Hematopoietic multipotent progenitor cell treated with erythropoietin and hydrocortisone succinate and interleukin-3 and kit ligand, for 15 days (in vitro differentiated cells): ENCODE measurements at regions not wholly inside any gene's neighbourhood (a gene's known extent, or its start where the extent isn't known, plus 50 kb on each side); places are given as distances from the start of the nearest gene placed in this dataset.

Experiments used
- DNase-seq: peaks from one replicate; pipeline ENCODE4 v3.0.0-alpha.2; 2015; ENCODE audit warnings: low spot score

DNA sequence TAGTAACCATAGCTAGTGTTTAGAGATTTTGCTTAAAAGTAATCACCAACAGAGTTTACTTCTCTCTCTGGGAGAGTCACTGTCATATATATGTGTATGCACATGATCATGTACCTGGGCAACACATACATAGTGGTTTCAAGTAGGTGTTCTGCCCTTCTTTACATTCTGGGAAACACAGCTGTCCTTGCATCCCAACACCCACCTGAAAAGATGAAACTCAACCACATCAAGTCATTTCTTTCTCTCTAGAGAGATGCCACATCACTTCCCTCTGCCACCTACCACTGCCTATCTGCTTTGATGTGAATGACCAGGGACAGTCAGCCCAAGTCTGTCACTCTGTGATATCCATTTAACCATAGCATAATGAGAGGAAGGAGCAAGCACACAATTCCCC lies 155.8 kb upstream of the GADL1 start:
- DNase-seq: no peak

DNA sequence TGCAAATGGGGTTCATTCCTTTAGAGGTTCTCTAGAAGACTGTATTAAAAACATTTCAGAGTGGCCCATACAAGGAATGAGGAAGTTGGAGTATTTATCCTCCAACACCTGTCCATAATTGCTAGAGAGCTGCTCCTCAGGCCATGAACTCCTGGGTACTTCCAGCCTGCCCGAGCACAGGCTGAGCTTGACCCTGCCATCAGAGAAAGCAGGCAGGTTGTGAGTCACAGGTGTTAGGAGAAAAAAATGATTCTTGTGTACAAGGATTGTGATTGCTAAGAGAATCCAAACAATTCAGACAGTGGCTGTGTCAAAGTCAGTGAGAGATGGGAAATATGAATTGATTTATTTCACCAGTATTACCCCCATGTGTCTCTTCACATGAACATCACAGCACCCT lies 156.8 kb upstream of the GADL1 start:
- DNase-seq: no peak

DNA sequence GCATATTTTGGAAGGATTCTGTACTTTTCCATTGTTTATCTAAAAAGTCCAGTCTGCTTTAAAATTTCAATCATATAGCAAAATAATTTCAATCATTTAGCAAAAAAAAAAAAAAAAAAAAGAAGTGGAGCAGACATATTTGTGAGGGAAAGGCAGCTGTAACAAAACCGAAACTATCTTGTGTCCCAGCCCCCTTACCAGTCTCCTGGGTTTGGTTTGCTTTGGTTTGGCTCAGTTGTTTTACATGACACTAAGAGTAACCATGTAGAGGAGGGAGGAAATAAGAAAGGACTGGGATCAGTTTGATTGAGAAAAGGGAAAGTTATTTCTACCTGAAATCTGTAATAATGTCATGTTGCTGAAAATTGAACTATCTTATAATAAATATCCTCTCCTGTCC lies 158.8 kb upstream of the GADL1 start:
- no peak for DNase-seq

DNA sequence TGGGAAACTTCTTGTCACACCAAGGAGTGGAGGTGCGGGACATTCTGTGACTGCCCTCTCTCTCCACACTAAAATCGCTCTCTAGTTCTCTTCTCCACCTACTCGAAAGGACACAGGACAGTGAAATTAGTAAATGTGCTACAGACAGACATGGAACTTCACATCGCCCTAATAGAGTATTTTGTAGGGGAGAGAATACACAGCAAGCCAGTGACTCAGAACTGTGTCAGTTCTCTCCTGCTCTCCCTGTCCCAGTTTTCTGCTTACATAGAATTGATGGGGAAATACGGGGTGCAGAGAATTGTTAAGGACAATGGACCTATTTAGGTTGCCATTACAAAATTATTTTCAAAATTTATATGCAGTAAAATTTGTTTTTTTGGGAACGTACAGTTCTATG lies 159.6 kb upstream of the GADL1 start:
- DNase-seq: no peak

DNA sequence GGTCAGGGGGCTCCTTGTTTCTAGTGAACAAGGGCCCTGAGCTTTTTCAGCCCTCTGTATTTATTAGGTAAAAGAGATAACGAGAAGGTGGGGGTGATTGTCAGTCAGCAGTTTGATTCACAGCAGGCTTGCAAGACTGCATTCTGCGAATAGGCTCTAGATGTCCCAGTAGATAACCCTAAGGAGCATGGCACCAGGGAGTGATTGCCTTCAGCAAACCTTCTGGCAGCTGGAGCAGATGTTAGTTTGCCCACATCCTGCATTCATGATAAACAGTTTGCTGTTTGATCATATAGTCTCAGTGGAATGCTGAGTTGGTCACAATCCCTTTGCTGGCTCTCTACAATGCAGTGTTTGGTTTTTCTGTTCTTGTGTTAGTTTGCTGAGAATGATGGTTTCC lies 161.3 kb upstream of the GADL1 start:
- DNase-seq: no peak

DNA sequence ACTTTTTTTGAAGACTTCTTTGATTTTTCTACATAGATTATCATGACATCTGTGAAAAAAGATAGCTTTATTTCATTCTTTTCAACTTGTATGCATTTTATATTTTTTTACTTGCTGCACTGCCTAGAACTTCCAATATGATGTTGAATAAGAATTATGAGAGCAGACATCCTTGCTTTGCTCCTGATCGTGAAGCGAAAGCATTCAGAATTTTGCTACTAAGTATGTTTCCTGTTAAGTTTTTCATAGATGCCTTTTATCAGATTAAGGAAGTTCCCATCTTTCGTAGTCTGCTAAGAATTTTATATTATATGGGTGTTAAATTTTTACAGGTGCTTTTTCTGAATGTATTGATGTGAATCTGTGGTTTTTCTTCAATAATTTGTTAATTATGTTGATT lies 163.4 kb upstream of the GADL1 start:
- no peak for DNase-seq

DNA sequence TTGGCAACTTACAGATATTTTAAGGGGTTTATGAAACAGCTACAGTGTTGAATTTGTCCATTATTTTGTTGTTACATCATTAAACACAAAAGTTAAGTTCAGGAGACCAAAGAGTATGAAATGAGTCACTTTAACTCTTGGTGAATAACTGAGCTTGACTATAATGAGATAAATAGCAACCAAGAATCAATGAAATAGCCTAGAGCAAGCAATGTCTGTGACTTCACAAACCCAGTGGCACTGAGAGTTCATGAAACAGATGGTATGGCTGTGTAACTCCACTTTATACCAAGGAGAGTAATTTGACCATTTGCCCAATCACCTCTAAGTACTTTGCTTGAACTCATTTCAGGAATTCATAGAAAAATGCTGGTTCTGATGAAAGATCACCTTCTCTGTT lies 169.6 kb upstream of the GADL1 start:
- no peak for DNase-seq

DNA sequence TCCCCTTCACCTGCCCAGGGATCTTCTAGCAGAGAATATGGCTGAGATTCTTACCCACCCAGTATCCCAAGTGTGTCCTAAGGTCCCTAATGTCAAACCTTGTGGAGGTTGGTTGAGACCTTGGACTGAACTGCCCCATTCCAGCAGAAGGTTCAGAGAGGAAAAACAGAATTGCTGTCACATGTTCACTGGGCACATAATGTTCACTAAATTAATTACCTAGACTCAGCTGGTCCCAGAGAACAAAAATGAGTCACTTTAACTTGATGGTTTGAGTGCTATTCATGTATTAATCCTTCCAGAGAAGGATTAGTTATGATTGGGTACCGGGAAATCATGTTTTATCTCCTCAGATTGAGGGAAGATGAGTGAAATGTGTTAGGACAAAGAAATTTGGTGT lies 171.3 kb upstream of the GADL1 start:
- DNase-seq: no peak

DNA sequence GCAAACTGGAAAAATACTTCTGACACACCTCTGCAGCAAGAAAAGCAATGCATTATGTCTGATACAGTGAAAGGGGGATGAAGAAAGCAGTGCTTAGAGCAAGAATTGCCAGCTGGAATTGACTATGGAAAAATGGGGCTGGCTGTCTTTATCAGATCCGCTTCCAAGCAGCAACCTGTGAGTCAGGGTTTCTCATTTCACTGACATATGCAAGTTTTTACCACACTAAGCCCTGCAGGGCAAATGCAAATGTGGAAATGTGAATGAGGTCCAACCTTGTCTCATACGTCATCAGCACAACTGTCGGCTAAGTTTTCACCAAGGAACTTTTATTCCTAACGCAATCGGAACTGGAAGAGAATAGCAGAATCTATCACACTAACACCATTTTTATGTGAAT lies 172.5 kb upstream of the GADL1 start:
- no peak for DNase-seq

DNA sequence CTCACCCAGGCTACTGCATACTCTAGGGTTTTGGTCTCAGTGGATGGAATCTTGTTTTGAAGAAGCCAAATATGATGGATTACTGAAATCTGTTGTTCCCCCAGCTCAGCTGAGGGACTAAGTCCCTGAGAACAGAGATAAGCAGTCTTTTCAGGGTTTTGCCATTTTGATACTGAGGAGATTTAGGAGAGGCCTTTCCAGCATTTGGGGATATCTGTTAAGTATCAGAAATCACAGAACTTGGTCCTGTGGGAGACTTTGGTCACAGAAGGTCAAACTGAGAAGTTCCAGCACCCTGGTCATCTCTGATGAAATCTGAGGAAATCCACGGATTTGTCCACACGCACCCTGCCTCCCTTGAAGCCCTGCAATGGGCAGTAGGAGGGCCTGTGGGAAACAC lies 181.0 kb upstream of the GADL1 start:
- DNase-seq: no peak

DNA sequence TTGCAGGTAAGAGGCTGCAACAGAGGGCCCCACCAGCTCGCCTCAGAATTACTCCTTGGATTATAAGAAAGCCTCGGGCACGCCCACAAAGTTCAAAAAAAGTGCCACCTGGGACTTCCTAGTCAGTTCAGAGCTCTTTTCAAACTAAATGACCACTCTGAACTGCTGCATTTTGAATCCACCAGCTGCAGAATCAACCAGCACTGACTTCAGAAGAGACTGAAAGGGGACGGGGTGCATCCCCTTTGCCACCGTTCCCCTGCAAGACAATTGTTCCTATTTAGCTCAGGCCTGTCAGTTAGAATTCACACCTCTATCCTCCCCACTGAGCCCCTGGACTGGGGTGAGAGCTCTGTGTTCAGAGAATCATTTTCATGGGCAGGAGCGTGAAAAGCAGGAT lies 181.4 kb upstream of the GADL1 start:
- no peak for DNase-seq

DNA sequence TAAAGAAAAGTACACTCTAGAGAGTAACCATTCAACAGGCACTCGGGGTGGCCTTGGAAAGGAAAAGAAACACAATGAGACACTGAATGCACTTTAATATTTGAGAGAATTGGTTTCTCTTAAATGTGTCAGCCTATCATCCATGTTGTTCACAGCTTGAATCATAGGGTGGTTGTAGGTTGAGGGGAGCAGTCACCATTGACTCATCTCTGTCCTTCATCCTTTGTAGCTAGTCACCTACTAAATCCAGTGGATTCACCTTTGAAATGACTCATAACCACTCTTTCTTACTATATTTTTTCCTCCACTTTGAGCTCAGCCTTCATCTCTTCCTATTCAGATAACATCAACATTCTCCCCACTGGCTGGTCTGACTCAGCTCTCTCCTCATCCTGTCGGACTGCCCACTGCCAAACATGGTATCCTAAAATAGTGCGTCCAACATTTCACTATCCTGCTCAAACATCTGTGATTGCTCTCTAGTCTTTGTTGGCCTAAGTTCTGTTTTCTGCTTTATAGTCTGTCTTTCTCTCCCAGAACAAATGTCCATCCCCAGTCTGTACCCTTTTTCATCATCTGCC lies 182.7 kb upstream of the GADL1 start:
- DNase-seq: no peak

DNA sequence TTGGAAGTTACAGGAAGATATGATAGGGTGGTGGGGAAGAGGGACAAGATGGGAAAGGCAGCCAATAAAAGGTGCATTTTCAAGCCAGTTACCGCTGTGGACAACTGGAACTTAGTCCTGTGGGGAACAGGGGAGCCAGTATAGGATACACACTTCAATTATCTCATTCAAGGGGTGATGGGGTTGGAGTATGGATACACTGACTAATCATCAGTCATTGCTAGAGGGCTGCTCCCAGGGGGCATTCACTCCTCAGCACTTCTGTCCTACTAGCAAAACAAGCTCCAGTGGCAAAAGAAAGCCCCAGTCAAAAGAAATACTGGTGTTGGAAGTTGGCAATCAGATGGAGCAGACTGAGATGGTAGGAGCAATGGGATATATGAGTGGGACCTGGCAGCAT lies 183.4 kb upstream of the GADL1 start:
- DNase-seq: no peak

DNA sequence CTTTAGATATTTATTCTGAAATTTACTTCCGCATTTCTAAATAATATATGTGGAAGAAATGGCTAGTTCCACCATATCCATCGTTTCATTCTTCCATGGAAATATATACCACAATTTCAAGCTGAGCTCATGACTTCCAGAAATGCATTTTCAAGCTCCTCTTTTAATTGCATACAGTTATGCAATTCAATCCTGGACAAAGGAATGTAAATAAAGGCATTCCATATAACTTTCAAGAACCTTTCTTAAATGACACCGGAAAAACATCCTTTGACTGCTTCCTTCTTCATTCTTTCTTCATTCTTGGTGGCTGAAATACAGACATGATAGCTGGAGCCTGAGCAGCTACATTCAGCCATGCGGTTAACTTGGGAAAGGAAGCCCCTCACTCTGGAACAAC lies 185.2 kb upstream of the GADL1 start:
- no peak for DNase-seq

DNA sequence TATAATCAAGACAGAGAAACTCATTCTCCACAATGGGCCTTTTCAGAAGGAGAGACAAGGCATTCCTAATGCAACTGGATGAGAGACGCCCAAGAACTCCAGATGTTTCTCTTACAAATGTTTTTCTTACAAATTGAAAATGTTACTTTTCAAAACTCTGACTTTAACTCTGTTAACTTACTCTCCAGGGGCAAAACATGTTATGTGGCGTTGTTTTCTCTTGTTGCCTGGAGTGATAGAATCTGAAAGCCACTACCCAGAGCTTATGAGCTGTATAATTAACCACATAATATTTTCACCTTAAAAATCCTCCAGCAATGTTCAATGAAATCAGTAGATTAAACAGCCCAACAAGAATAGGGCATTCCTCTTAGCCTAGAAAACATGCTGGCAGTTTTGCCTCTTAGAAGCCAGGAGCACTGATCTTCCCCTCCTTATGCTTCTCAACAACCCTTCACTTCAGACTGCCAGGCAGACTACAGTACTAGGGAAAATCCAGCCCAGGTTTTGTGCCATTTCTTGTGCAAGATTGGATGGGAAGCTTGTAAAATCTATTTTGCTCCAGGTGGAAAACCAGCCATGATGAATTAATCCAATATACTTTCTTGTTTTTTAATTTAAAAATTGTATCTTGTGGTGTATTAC lies 186.7 kb upstream of the GADL1 start:
- DNase-seq: no peak

DNA sequence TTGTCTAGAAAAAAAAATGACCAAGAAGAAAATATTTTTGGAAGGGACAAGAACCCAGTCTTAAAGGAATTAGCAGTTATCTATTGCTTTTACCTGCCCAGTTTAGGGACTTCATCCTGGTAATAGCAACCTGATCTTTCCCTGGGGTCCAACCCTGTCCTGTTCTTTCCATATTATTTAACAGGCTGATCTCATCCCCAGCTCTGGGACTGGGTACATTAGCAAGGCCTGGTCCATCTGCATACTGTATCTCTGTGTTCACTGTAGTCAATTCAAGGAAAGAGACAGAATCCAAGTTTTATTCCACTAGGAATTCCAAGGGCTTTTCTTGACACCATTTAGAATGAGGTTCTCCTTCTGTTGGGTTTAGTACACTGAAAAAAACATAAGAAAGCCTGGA lies 191.7 kb upstream of the GADL1 start:
- no peak for DNase-seq

DNA sequence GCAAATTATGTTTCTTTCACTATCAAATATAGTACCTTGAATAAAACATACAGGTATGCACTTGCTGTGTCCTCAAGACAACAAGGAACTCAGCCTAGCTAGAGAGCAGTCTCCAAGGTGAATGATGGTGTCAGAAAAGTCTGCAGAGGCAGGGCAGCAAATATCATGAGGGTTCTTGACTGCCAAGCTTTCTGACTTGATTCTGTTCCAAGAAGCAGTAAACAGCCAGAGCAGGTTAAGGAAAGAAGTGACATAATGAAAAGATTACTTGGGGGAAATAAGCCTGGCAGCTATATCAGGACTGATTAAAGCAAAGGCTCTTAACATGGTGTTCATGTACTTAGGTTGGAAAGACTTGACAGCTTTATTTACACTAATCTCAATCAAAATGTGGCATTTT lies 192.2 kb upstream of the GADL1 start:
- no peak for DNase-seq

DNA sequence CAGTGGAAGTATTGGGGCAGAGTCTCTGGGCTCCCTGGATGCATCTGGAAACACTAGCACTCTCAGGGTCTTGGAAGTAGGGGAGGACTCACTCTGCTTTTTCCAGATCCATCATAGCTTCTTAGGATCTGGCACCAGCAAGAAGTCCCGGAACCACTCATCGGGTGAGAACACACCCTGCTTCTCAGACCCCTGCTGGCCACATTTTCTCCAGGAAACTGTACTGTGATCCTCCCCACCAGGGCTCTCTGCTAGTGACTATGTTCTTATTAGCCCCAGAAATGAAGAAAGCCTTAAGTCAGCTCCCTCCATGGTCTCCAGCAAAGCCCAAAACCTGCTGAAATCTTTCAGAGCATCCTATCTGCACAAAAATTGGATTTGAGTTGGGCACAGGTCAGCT lies 197.3 kb upstream of the GADL1 start:
- no peak for DNase-seq

DNA sequence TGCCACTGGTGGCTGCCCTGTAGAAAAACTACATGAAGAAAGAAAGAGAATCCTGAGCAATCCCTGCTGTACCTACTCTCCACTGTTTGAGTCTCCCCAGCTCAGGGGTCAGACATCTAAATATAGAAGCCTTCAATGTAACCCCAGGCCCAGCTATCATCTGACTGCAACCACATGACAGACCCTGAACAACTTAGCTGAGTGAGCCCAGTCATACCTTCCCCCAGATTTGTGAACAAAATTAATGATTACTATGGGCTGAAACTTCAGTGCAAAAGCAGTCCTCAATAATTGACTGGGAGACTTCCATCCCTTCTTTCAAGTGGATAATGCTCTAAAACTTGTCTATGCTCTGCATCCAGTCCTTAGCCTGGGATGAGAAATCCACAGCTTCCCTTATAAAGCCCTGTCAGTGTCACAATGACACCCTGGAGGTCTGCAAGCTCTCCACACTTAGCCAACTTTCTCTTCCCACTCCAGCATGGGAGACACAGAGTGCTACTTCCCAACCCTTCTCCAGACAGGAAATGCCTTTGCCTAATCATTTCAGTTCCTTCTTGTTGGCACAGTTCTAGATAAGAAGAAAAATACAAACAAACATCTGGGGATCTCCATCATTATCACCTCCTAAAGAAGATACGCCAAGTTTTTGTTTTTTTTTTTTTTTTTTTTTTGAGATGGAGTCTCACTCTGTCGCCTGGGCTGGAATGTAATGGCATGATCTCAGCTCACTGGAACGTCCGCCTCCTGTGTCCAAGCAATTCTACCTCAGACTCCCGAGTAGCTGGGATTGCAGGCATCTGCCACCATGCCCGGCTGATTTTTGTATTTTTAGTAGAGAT lies 198.5 kb upstream of the GADL1 start:
- DNase-seq: no peak

DNA sequence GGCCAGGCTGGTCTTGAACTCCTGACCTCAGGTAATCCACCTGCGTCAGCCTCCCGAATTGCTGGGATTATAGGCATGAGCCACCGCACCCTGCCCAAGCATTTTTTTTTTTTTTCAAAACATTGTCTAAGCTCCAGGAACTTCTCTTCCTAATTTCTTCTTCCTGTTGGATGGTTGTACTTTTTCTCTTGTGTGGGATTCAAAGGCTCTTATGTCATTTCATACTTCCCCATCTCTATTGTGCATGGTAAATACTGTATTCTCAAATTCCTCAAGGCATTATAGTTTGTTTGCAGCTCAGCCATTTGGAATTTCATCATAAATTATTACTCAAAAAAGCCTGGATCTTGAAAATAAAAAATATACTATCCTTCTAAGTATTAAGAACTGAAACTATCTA lies 199.1 kb upstream of the GADL1 start:
- DNase-seq: no peak

DNA sequence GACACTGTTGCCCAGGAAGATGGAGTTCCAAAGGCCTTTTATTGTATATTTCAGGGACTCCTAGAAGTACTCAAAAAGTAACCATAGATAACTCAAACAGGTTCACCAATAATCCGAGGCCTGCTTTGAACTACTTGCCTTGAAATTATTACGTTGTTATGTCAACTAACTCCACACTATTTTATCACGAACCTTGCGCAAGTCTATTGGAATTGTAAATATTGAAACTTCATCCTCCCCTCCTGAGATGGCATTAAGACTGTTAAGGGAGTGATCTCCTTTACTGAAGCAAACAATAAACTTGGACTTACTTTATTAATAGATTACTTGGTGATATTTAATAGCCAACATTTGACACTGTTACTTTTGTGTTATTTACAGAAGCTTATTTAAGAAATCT lies 199.6 kb upstream of the GADL1 start:
- no peak for DNase-seq

DNA sequence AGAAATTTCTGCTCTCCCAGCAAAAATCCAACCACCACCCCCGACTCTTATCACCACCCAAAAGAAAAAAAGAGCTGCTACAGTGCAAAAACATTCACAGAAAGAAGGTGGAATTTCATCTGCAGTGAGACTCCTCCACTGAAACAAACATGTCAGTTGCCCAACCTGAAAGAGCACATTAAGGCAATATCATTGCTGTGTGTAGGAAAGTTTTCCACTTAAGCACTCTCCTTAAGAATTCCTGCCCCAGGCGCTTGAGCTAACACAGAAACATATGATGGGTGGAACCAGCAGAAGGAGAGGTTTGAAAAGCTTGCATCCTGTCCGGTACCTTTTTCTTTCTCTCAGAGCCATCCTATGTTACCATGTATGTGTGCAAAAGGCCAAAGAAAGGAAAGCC lies 200.8 kb upstream of the GADL1 start:
- DNase-seq: no peak

DNA sequence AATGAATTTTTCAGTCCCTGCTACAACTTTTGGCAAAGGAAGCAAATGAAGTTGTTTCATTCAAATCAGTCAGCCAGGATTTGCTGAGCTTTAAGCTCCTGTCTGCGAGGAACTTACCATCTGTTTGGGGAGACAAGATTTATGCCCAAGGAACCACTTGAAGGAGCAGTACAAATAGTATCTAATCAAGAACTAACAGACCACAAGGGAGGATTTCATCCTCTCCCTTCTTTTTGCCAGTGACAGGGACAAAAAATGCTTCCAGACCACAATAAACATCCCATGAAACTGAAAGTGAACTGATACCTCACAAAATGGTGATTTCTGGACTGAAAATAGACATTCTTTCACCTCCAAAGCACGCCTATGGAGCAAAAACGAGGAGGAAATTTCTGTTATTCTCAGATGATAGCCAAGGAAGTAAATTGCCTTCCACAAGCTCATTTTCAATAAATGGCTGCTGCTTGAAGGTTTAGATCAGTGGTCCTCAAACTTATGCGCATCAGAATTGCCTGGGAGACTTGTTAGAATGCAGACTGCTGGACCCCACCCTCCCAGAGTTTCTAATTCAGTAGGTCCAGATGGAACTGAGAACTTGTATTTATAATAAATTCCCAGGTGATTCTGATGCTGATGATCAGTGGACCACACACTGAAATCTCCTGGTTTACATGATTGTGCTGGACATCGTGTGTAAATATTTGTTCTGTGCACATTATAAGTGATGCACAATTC lies 202.4 kb upstream of the GADL1 start:
- DNase-seq: no peak
